ENCODE measurements at regions not wholly inside any gene's neighbourhood (a gene's known extent, or its start where the extent isn't known, plus 50 kb on each side); places are given as distances from the start of the nearest gene placed in this dataset.
"Not testable (repeated sequence)": the region's sequence is repeated elsewhere in the genome, so short reads cannot be mapped to it uniquely, and the experiment has no call there.

- Mint-ChIP-seq H3K27ac (no peak overlapping the region), H3K4me3 (no peak overlapping the region), H3K36me3 (peaks cover 7% of the 10 kb centered on the region), H3K4me1 (ENCODE audit: unreplicated experiment) (no peaks in the 10 kb centered on the region), H3K27me3 (no peaks in the 10 kb centered on the region), H3K9me3 (peaks cover 9% of the 10 kb centered on the region)
- no peak for DNase-seq (ENCODE audit: extremely low spot score, unreplicated experiment)
- no peak for TF ChIP-seq CTCF (conservative IDR thresholded peaks at IDR 0.05)
Observed at GRCh38 chrX:92213786-92214185, 434.6 kb downstream of the PCDH11X start.

DNA sequence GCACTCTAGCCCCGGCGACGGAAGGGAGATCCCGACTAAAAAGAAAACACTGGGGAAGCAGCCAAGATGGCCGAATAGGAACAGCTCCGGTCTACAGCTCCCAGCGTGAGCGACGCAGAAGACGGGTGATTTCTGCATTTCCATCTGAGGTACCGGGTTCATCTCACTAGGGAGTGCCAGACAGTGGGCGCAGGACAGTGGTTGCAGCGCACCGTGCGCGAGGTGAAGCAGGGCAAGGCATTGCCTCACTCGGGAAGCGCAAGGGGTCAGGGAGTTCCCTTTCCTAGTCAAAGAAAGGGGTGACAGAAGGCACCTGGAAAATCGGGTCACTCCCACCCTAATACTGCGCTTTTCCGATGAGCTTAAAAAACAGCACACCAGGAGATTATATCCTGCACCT lies 435.8 kb downstream of the PCDH11X start:
- not testable (repeated sequence) for H3K27me3 Mint-ChIP-seq; H3K36me3 Mint-ChIP-seq; H3K4me1 Mint-ChIP-seq (ENCODE audit: unreplicated experiment); DNase-seq (ENCODE audit: extremely low spot score, unreplicated experiment); H3K27ac Mint-ChIP-seq; H3K9me3 Mint-ChIP-seq; H3K4me3 Mint-ChIP-seq

- no peak overlapping the region for H3K4me3 Mint-ChIP-seq
- no peak overlapping the region for H3K27ac Mint-ChIP-seq
- H3K27me3 Mint-ChIP-seq: no peaks in the 10 kb centered on the region
- no peak for TF ChIP-seq CTCF (conservative IDR thresholded peaks at IDR 0.05)
- no peak for DNase-seq (ENCODE audit: extremely low spot score, unreplicated experiment)
- no peaks in the 10 kb centered on the region for H3K4me1 Mint-ChIP-seq (ENCODE audit: unreplicated experiment)
- H3K36me3 Mint-ChIP-seq: no peaks in the 10 kb centered on the region
- no peaks in the 10 kb centered on the region for H3K9me3 Mint-ChIP-seq
Observed at GRCh38 chrX:92224406-92224805, 445.2 kb downstream of the PCDH11X start.

DNA sequence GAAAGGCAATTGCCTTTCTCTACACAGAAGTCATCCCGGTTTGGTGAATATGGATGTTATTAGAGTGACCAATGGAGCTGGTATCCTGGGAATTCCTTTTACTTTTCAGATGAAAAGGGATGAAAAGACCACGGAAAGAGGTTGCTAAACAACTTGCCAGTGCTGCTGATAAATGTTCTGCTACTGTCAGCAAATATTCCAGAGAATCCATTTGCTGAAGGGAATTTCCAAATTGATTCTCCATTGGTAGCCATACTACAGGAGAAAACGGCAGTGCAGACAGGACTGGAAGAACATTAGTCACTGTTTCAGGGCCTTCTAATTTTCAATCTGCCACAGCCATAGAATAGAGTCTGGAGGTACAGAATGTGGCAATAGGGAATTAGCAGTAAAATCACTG lies 451.5 kb downstream of the PCDH11X start:
- Mint-ChIP-seq H3K4me1 (ENCODE audit: unreplicated experiment) (no peaks in the 10 kb centered on the region), H3K27ac (no peak overlapping the region), H3K36me3 (no peaks in the 10 kb centered on the region), H3K4me3 (no peak overlapping the region), H3K9me3 (no peaks in the 10 kb centered on the region), H3K27me3 (no peaks in the 10 kb centered on the region)
- no peak for TF ChIP-seq CTCF (conservative IDR thresholded peaks at IDR 0.05)
- DNase-seq (ENCODE audit: extremely low spot score, unreplicated experiment): no peak

GRCh38 chrX:92231391-92231790 lies 452.2 kb downstream of the PCDH11X start:
- no peak for DNase-seq (ENCODE audit: extremely low spot score, unreplicated experiment)
- no peaks in the 10 kb centered on the region for H3K27me3 Mint-ChIP-seq
- H3K4me3 Mint-ChIP-seq: no peak overlapping the region
- no peak for TF ChIP-seq CTCF (conservative IDR thresholded peaks at IDR 0.05)
- no peak overlapping the region for H3K27ac Mint-ChIP-seq
- H3K36me3 Mint-ChIP-seq: no peaks in the 10 kb centered on the region
- no peaks in the 10 kb centered on the region for H3K9me3 Mint-ChIP-seq
- H3K4me1 Mint-ChIP-seq (ENCODE audit: unreplicated experiment): no peaks in the 10 kb centered on the region

DNA sequence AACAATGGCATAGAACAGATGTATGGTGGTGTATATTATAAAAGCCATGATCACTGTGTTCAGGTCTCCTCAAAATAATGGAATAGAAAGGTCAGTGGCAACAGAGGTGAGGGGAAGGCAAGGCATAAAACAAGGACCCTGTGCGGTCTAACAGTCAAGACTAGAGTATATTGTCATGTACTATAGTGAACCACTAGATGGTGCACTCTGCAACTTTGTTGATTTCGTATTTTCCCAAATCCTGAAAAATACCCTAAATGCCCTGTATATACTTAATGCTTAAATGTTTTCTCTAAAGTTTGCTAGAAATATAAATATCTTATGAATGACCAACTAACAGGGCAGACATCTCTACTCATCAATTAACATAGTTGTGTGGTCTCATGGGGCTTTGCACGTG lies 453.0 kb downstream of the PCDH11X start:
- H3K9me3 Mint-ChIP-seq: no peaks in the 10 kb centered on the region
- no peak overlapping the region for H3K4me3 Mint-ChIP-seq
- peak; percentile 82 for TF ChIP-seq CTCF (conservative IDR thresholded peaks at IDR 0.05)
- H3K4me1 Mint-ChIP-seq (ENCODE audit: unreplicated experiment): no peaks in the 10 kb centered on the region
- H3K36me3 Mint-ChIP-seq: no peaks in the 10 kb centered on the region
- H3K27ac Mint-ChIP-seq: no peak overlapping the region
- DNase-seq (ENCODE audit: extremely low spot score, unreplicated experiment): no peak
- no peaks in the 10 kb centered on the region for H3K27me3 Mint-ChIP-seq
